H1 (cell line): ENCODE measurements at regions not wholly inside any gene's neighbourhood (a gene's known extent, or its start where the extent isn't known, plus 50 kb on each side); places are given as distances from the start of the nearest gene placed in this dataset.

Source experiments
- POLR2AphosphoS5 ChIP-seq: IDR thresholded peaks from 2 replicates; pipeline ENCODE4 v1.6.1; 2011; ENCODE audit warnings: low read depth, low read length
- TBP ChIP-seq: IDR thresholded peaks from 2 replicates; pipeline ENCODE4 v1.6.1; 2011; ENCODE audit warnings: low read depth, low read length, improper control_type of control experiment

GRCh38 chr3:59620325-59620724 lies 570.5 kb upstream of the CFAP20DC start:
- TF ChIP-seq TBP, result no peak
- TF ChIP-seq POLR2AphosphoS5, result no peak
